C1 segment of cervical spinal cord (tissue), 14 donors: ENCODE measurements at regions not wholly inside any gene's neighbourhood (a gene's known extent, or its start where the extent isn't known, plus 50 kb on each side); places are given as distances from the start of the nearest gene placed in this dataset.

ENCODE experiments used
- DNase-seq, 14 donors: peaks; one replicate each; lab custom pipeline; 2025; lab: John Stamatoyannopoulos, UW

GRCh38 chr14:29109589-29109988 is 343.0 kb downstream of the FOXG1 start:
- DNase-seq: no peak

- no peak for DNase-seq
Observed at GRCh38 chr14:29111554-29111953, 345.0 kb downstream of the FOXG1 start.

- DNase-seq: no peak
Observed at GRCh38 chr14:29123017-29123416, 356.4 kb downstream of the FOXG1 start.

- no peak for DNase-seq
Observed at GRCh38 chr14:29126361-29126760, 359.8 kb downstream of the FOXG1 start.

- no peak for DNase-seq
Observed at GRCh38 chr14:29126865-29127264, 360.3 kb downstream of the FOXG1 start.

- no peak for DNase-seq
Observed at GRCh38 chr14:29140016-29140415, 373.4 kb downstream of the FOXG1 start.

- no peak for DNase-seq
Observed at GRCh38 chr14:29144621-29145020, 378.0 kb downstream of the FOXG1 start.

GRCh38 chr14:29148221-29148620 is 381.6 kb downstream of the FOXG1 start:
- DNase-seq: no peak

- DNase-seq: no peak
Observed at GRCh38 chr14:29149798-29150197, 383.2 kb downstream of the FOXG1 start.

GRCh38 chr14:29150659-29151058 is 384.1 kb downstream of the FOXG1 start:
- DNase-seq: no peak

- no peak for DNase-seq
Observed at GRCh38 chr14:29156096-29156495, 389.5 kb downstream of the FOXG1 start.

- DNase-seq: no peak
Observed at GRCh38 chr14:29161593-29161992, 395.0 kb downstream of the FOXG1 start.

GRCh38 chr14:29163109-29163508 is 396.5 kb downstream of the FOXG1 start:
- DNase-seq: no peak

GRCh38 chr14:29165431-29165830 is 398.8 kb downstream of the FOXG1 start:
- no peak for DNase-seq

- no peak for DNase-seq
Observed at GRCh38 chr14:29166507-29166906, 399.9 kb downstream of the FOXG1 start.

- DNase-seq: no peak
Observed at GRCh38 chr14:29168149-29168548, 401.6 kb downstream of the FOXG1 start.

- DNase-seq: no peak
Observed at GRCh38 chr14:29169408-29169807, 402.8 kb downstream of the FOXG1 start.

GRCh38 chr14:29175706-29176105 is 409.1 kb downstream of the FOXG1 start:
- no peak for DNase-seq

- no peak for DNase-seq
Observed at GRCh38 chr14:29176876-29177275, 410.3 kb downstream of the FOXG1 start.

GRCh38 chr14:29178971-29179370 is 412.4 kb downstream of the FOXG1 start:
- DNase-seq: no peak

- no peak for DNase-seq
Observed at GRCh38 chr14:29191092-29191491, 424.5 kb downstream of the FOXG1 start.

- no peak for DNase-seq
Observed at GRCh38 chr14:29197557-29197956, 431.0 kb downstream of the FOXG1 start.

GRCh38 chr14:29205658-29206057 is 439.1 kb downstream of the FOXG1 start:
- DNase-seq: no peak

GRCh38 chr14:29215853-29216252 is 449.3 kb downstream of the FOXG1 start:
- no peak for DNase-seq
